ENCODE measurements at regions not wholly inside any gene's neighbourhood (a gene's known extent, or its start where the extent isn't known, plus 50 kb on each side); places are given as distances from the start of the nearest gene placed in this dataset.
"Not testable (repeated sequence)": the region's sequence is repeated elsewhere in the genome, so short reads cannot be mapped to it uniquely, and the experiment has no call there.

GRCh38 chr2:240379089-240379636 is 56.3 kb upstream of the GPC1 start:
- Mint-ChIP-seq H3K4me1 (ENCODE audit: low read depth) (no peaks in the 10 kb centered on the region), H3K27ac (no peak overlapping the region), H3K27me3 (peaks cover 1% of the 10 kb centered on the region), H3K9me3 (no peaks in the 10 kb centered on the region), H3K36me3 (ENCODE audit: low read depth) (no peaks in the 10 kb centered on the region), H3K4me3 (no peak overlapping the region)
- TF ChIP-seq CTCF (IDR thresholded peaks at IDR 0.05), result no peak
- CTCF ChIA-PET, result no interaction called here
- POLR2A ChIA-PET, result no interaction called here
- no peak for DNase-seq
- intact Hi-C loops (cut with micrococcal nuclease), result no loop called here
- no peak for ATAC-seq

- H3K36me3 Mint-ChIP-seq (ENCODE audit: low read depth), result no peaks in the 10 kb centered on the region
- H3K9me3 Mint-ChIP-seq, result no peaks in the 10 kb centered on the region
- no peaks in the 10 kb centered on the region for H3K4me1 Mint-ChIP-seq (ENCODE audit: low read depth)
- no peak for TF ChIP-seq CTCF (IDR thresholded peaks at IDR 0.05)
- no peak overlapping the region for H3K4me3 Mint-ChIP-seq
- peaks cover 1% of the 10 kb centered on the region for H3K27me3 Mint-ChIP-seq
- no peak for DNase-seq
- no peak for ATAC-seq
- POLR2A ChIA-PET, result no interaction called here
- intact Hi-C loops (cut with micrococcal nuclease), result no loop called here
- CTCF ChIA-PET, result no interaction called here
- H3K27ac Mint-ChIP-seq, result no peak overlapping the region
Measured at GRCh38 chr2:240383099-240383758, 52.2 kb upstream of the GPC1 start.

GRCh38 chr2:240383871-240384700 is 51.4 kb upstream of the GPC1 start:
- ATAC-seq (no peak), DNase-seq (no peak)
- peaks cover 1% of the 10 kb centered on the region for H3K27me3 Mint-ChIP-seq
- H3K9me3 Mint-ChIP-seq, result no peaks in the 10 kb centered on the region
- intact Hi-C loops (cut with micrococcal nuclease), result no loop called here
- ChIA-PET POLR2A (no interaction called here), CTCF (no interaction called here)
- no peak overlapping the region for H3K27ac Mint-ChIP-seq
- TF ChIP-seq CTCF (IDR thresholded peaks at IDR 0.05), result no peak
- H3K4me1 Mint-ChIP-seq (ENCODE audit: low read depth), result no peaks in the 10 kb centered on the region
- no peaks in the 10 kb centered on the region for H3K36me3 Mint-ChIP-seq (ENCODE audit: low read depth)
- H3K4me3 Mint-ChIP-seq, result no peak overlapping the region

- DNase-seq, result no peak
- no peaks in the 10 kb centered on the region for H3K9me3 Mint-ChIP-seq
- H3K27ac Mint-ChIP-seq, result no peak overlapping the region
- H3K36me3 Mint-ChIP-seq (ENCODE audit: low read depth), result no peaks in the 10 kb centered on the region
- TF ChIP-seq CTCF (IDR thresholded peaks at IDR 0.05), result no peak
- ChIA-PET CTCF (no interaction called here), POLR2A (no interaction called here)
- no peak for ATAC-seq
- no peak overlapping the region for H3K4me3 Mint-ChIP-seq
- no peaks in the 10 kb centered on the region for H3K4me1 Mint-ChIP-seq (ENCODE audit: low read depth)
- H3K27me3 Mint-ChIP-seq, result peaks cover 1% of the 10 kb centered on the region
- intact Hi-C loops (cut with micrococcal nuclease), result no loop called here
Measured at GRCh38 chr2:240384711-240385450, 50.6 kb upstream of the GPC1 start.

- H3K27me3 Mint-ChIP-seq; H3K27ac Mint-ChIP-seq; ATAC-seq; intact Hi-C loops (cut with micrococcal nuclease); DNase-seq; H3K4me3 Mint-ChIP-seq; POLR2A ChIA-PET; H3K4me1 Mint-ChIP-seq (ENCODE audit: low read depth); H3K9me3 Mint-ChIP-seq; H3K36me3 Mint-ChIP-seq (ENCODE audit: low read depth); CTCF ChIA-PET: not testable (repeated sequence)
Measured at GRCh38 chr2:240385451-240386161, 49.9 kb upstream of the GPC1 start.

Data from activated CD8-positive, alpha-beta T cell treated with anti-CD3 and anti-CD28 coated beads for 36 hours (primary cell).